ENCODE measurements at regions not wholly inside any gene's neighbourhood (a gene's known extent, or its start where the extent isn't known, plus 50 kb on each side); places are given as distances from the start of the nearest gene placed in this dataset.
"Not testable (repeated sequence)": the region's sequence is repeated elsewhere in the genome, so short reads cannot be mapped to it uniquely, and the experiment has no call there.

- H3K4me3 ChIP-seq (replicated peaks; ENCODE audit: low read depth, low read length), result no peak overlapping the region
- DNase-seq (ENCODE audit: extremely low read depth, low read depth), result no peak
- no peak for TF ChIP-seq CTCF (IDR thresholded peaks at IDR 0.05; ENCODE audit: low read depth, low read length, missing control alignments)
Measured at GRCh38 chr13:50509771-50510441, 333.6 kb downstream of the DLEU7 start.

- not testable (repeated sequence) for H3K4me3 ChIP-seq (replicated peaks; ENCODE audit: low read depth, low read length); DNase-seq (ENCODE audit: extremely low read depth, low read depth)
Measured at GRCh38 chr13:50510885-50511545, 332.5 kb downstream of the DLEU7 start.

GRCh38 chr13:50511877-50512341 lies 331.6 kb downstream of the DLEU7 start:
- DNase-seq (ENCODE audit: extremely low read depth, low read depth), result no peak
- no peak overlapping the region for H3K4me3 ChIP-seq (replicated peaks; ENCODE audit: low read depth, low read length)
- no peak for TF ChIP-seq CTCF (IDR thresholded peaks at IDR 0.05; ENCODE audit: low read depth, low read length, missing control alignments)

GRCh38 chr13:50512474-50513299 lies 330.8 kb downstream of the DLEU7 start:
- H3K4me3 ChIP-seq (replicated peaks; ENCODE audit: low read depth, low read length), result peak overlapping the region; percentile 16; the same call in 1 of the 2 replicates
- peak; percentile 17 for TF ChIP-seq CTCF (IDR thresholded peaks at IDR 0.05; ENCODE audit: low read depth, low read length, missing control alignments)

GRCh38 chr13:50513300-50513877 lies 330.1 kb downstream of the DLEU7 start:
- no peak overlapping the region for H3K4me3 ChIP-seq (replicated peaks; ENCODE audit: low read depth, low read length)
- no peak for TF ChIP-seq CTCF (IDR thresholded peaks at IDR 0.05; ENCODE audit: low read depth, low read length, missing control alignments)
- no peak for DNase-seq (ENCODE audit: extremely low read depth, low read depth)

More at GRCh38 chr13:50512474-50513299, 330.8 kb downstream of the DLEU7 start:
- DNase-seq (ENCODE audit: extremely low read depth, low read depth), result no peak

GRCh38 chr13:50514249-50514648 lies 329.2 kb downstream of the DLEU7 start:
- TF ChIP-seq CTCF (IDR thresholded peaks at IDR 0.05; ENCODE audit: low read depth, low read length, missing control alignments), result no peak
- no peak overlapping the region for H3K4me3 ChIP-seq (replicated peaks; ENCODE audit: low read depth, low read length)
- DNase-seq (ENCODE audit: extremely low read depth, low read depth), result no peak
